A673 (cell line): ENCODE measurements at regions not wholly inside any gene's neighbourhood (a gene's known extent, or its start where the extent isn't known, plus 50 kb on each side); places are given as distances from the start of the nearest gene placed in this dataset.
A peak's percentile ranks its signal among the peaks of the same experiment; 100 is the strongest.

Experiments
- BruUV-seq: library from RNA; stranded (reverse); fragments of 400-500 nt; replicated peaks from 2 replicates; lab custom pipeline; 2021; lab: Mats Ljungman, UMichigan
- CTCF ChIA-PET: fragments of 300-600 bp; sonication (Branson Sonifier 250); formaldehyde crosslinking; loops from one replicate; lab custom pipeline; 2022; ENCODE audit warnings: antibody characterized with exemption; lab: Charles Lee
- POLR2A ChIA-PET: fragments of 300-600 bp; sonication (Branson Sonifier 250); formaldehyde crosslinking; loops from one replicate; lab custom pipeline; 2022; ENCODE audit warnings: antibody characterized with exemption; ENCODE audit not compliant: low non-redundant PET; lab: Charles Lee
- DNase-seq: peaks from one replicate; pipeline ENCODE4 v3.0.0-alpha.2; 2015; ENCODE audit warnings: low spot score
- H3K27ac ChIP-seq: fragments of 200-600 bp; sonication (generic); 2 replicates; pipeline ENCODE4 v1.5.1; 2016; ENCODE audit warnings: mixed run types, low read depth, mild to moderate bottlenecking, mixed read lengths, antibody characterized with exemption, low read length; ENCODE audit not compliant: poor library complexity, severe bottlenecking
- H3K27me3 ChIP-seq: fragments of 200-600 bp; sonication (generic); replicated peaks from 2 replicates; pipeline ENCODE4 v1.6.1; 2017; ENCODE audit warnings: mixed run types, low read depth, mild to moderate bottlenecking, mixed read lengths, antibody characterized with exemption, low read length; ENCODE audit not compliant: insufficient read depth, poor library complexity
- H3K36me3 ChIP-seq: fragments of 200-600 bp; sonication (generic); 2 replicates; pipeline ENCODE4 v1.6.1; 2016; ENCODE audit warnings: mixed run types, mild to moderate bottlenecking, mixed read lengths, antibody characterized with exemption, low read length; ENCODE audit not compliant: insufficient read depth, poor library complexity, severe bottlenecking
- H3K4me1 ChIP-seq: fragments of 200-600 bp; sonication (generic); 2 replicates; pipeline ENCODE4 v1.6.1; 2017; ENCODE audit warnings: mixed run types, mild to moderate bottlenecking, mixed read lengths, antibody characterized with exemption, low read length; ENCODE audit not compliant: insufficient read depth, poor library complexity, severe bottlenecking
- H3K4me3 ChIP-seq: fragments of 200-600 bp; sonication (generic); 2 replicates; pipeline ENCODE4 v1.5.1; 2016; ENCODE audit warnings: low read depth, mixed run types, mild to moderate bottlenecking, mixed read lengths, low read length; ENCODE audit not compliant: poor library complexity, severe bottlenecking
- H3K9me3 ChIP-seq: fragments of 200-600 bp; sonication (generic); 2 replicates; pipeline ENCODE4 v1.6.1; 2016; ENCODE audit warnings: mixed run types, low read depth, mild to moderate bottlenecking, mixed read lengths, antibody characterized with exemption, low read length; ENCODE audit not compliant: poor library complexity, severe bottlenecking
- EZH2 ChIP-seq: fragments of 200-600 bp; sonication (generic); IDR thresholded peaks from 2 replicates; pipeline ENCODE4 v1.6.1; 2017; ENCODE audit warnings: borderline replicate concordance, low read depth, mild to moderate bottlenecking, mixed read lengths, antibody characterized with exemption, low read length; ENCODE audit not compliant: poor library complexity, severe bottlenecking
- intact Hi-C: fragments of 100-400 bp; cut with micrococcal nuclease; formaldehyde crosslinking; loops from one replicate; pipeline ENCODE4 v1.10.0; 2022; ENCODE audit not compliant: unreplicated experiment
- TF ChIP-seq, protein P1 (sequence below): fragments of 300-800, 200-600 bp; sonication (generic); conservative IDR thresholded peaks from 2 replicates; pipeline ENCODE4 v1.5.1; 2017; ENCODE audit warnings: low read depth, mild to moderate bottlenecking, antibody characterized with exemption, low read length, moderate library complexity, mixed read lengths

DNA sequence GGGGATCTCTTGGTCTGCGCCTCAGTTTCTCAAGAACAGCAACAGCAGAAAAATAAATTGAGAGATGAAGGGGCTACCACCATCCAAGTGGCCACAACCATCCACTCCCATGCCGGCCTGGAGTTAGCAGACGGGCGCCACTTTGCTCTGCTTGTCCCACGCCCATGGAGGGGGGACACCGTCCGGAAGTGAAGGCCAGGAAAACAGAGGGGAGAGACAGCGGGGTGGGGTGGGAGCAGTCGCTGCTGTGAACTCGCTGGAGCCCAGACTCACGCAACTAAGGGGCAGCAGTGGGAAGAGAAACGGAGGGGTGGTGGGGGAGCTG, 135.4 kb downstream of the KIF20B start:
- Histone ChIP-seq H3K36me3 (no peaks in the 10 kb centered on the region), H3K27me3 (peaks cover 54% of the 10 kb centered on the region), H3K4me1 (no peaks in the 10 kb centered on the region), H3K9me3 (no peaks in the 10 kb centered on the region), H3K27ac (no peak overlapping the region), H3K4me3 (peak overlapping the region; percentile 38)
- ChIA-PET CTCF (no interaction called here), POLR2A (no interaction called here)
- no peak for DNase-seq
- no TSS peak for BruUV-seq
- TF ChIP-seq, protein P1, sequence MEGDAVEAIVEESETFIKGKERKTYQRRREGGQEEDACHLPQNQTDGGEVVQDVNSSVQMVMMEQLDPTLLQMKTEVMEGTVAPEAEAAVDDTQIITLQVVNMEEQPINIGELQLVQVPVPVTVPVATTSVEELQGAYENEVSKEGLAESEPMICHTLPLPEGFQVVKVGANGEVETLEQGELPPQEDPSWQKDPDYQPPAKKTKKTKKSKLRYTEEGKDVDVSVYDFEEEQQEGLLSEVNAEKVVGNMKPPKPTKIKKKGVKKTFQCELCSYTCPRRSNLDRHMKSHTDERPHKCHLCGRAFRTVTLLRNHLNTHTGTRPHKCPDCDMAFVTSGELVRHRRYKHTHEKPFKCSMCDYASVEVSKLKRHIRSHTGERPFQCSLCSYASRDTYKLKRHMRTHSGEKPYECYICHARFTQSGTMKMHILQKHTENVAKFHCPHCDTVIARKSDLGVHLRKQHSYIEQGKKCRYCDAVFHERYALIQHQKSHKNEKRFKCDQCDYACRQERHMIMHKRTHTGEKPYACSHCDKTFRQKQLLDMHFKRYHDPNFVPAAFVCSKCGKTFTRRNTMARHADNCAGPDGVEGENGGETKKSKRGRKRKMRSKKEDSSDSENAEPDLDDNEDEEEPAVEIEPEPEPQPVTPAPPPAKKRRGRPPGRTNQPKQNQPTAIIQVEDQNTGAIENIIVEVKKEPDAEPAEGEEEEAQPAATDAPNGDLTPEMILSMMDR: no peak
- no peak for TF ChIP-seq EZH2
- intact Hi-C loops: no loop called here

DNA sequence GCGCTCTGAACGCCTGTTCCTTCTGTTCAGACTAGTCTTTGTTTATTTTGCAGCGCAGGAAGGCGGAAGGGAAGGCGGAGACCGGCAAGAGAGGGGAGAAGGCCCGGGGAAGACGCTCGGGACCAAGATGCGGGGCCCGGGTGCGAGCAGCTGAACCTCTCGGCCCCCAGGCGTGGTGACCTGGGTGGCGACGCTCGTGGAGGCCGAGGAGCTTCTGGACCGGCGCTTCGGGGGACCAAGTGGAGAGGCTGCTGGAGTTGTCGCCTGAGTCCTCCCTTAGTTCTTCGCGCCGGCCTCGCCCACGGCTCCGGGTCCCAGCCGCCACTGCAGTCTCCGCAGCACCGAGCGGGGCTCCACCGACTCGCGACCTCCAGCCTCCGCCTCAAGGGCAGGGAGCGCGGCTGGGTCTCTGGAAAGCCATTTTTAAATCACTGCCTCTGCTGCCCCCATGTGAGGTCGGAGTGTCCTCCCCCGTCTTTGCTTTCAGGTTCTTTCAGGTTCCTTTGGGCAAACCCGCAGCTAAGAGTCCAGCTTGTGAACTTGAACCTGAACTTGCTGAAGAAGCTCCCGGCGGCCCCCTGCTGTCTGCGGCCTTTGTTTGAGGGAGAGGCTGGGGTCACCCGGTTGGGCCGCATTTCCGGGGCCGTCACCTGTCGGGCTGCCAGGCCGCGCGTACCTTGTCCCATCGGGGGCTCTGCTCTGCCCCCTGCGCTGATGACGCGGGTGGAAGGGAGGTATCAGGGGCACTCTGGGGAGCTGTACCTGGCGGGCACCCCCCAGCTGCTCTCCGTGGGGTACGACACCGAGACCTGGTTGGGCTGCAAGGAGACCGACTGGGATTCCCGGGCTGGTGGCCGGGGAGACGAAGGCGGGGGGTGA, 136.0 kb downstream of the KIF20B start:
- Histone ChIP-seq H3K27me3 (peaks cover 54% of the 10 kb centered on the region), H3K36me3 (no peaks in the 10 kb centered on the region), H3K27ac (no peak overlapping the region), H3K4me3 (peak overlapping the region; percentile 38), H3K9me3 (no peaks in the 10 kb centered on the region), H3K4me1 (no peaks in the 10 kb centered on the region)
- peak; percentile 9 for DNase-seq
- peak; percentile 90 for TF ChIP-seq EZH2
- TF ChIP-seq, protein P1: no peak
- ChIA-PET CTCF (no interaction called here), POLR2A (no interaction called here)
- intact Hi-C loops: no loop called here
- BruUV-seq: no TSS peak

DNA sequence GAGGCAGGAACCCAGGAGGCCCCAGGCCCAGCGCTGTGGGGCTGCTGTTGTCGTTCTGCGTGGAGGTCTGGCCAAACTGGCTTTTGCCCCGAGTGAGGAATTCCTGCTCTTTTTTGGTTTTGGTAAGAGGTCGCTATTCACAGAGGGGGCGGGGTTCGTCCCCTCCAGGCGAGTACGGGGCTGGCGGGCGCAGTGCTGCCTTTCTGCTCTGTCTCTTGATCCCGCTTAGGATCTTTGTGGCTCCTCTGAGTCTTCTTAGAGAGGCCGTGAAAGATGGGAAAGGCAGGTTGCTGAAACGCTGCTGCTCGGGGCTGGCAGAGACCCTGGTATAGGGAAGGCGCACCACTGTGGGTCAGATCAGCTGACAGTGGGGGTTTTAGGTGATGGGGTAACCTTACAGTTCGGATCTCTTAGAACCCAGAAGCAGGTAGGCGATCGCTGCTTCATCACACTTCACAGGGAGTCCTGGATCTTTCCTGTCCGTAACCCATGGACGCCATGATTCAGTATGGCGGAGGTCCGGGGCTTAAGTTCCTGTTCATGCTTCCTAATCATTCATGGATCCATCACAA, 136.7 kb downstream of the KIF20B start:
- Histone ChIP-seq H3K36me3 (no peaks in the 10 kb centered on the region), H3K27me3 (peaks cover 54% of the 10 kb centered on the region), H3K4me1 (no peaks in the 10 kb centered on the region), H3K9me3 (no peaks in the 10 kb centered on the region), H3K27ac (no peak overlapping the region), H3K4me3 (peak overlapping the region; percentile 38)
- POLR2A ChIA-PET: no interaction called here
- no TSS peak for BruUV-seq
- intact Hi-C loops: no loop called here
- TF ChIP-seq, protein P1: no peak
- no peak for TF ChIP-seq EZH2
- CTCF ChIA-PET: no interaction called here
- DNase-seq: no peak
